ENCODE measurements at regions not wholly inside any gene's neighbourhood (a gene's known extent, or its start where the extent isn't known, plus 50 kb on each side); places are given as distances from the start of the nearest gene placed in this dataset.
A peak's percentile ranks its signal among the peaks of the same experiment; 100 is the strongest.

DNA sequence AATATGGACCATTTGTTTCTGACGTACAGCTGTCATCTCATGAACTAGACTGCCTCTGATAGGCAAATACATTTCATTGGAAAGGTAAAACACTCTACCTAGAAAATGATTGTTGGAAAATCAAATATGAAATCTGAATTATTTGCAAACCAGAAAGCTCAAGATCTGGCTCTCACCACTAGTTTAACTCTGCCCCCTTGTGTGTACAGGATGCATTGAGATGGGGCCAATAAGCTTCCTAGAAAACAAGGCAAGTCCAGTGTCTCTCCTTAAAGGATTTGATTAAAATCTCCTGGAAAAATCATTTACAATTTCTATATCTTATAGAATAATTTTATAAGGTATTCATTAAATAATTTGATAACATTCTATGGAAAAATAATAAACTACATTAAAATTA is 311.9 kb upstream of the ANKH start:
- Mint-ChIP-seq H3K36me3 (ENCODE audit: low read depth) (no peaks in the 10 kb centered on the region), H3K27ac (no peak overlapping the region), H3K9me3 (peaks cover 2% of the 10 kb centered on the region), H3K4me3 (no peak overlapping the region), H3K4me1 (no peaks in the 10 kb centered on the region), H3K27me3 (ENCODE audit: low read depth) (no peaks in the 10 kb centered on the region)
- TF ChIP-seq, protein P1, sequence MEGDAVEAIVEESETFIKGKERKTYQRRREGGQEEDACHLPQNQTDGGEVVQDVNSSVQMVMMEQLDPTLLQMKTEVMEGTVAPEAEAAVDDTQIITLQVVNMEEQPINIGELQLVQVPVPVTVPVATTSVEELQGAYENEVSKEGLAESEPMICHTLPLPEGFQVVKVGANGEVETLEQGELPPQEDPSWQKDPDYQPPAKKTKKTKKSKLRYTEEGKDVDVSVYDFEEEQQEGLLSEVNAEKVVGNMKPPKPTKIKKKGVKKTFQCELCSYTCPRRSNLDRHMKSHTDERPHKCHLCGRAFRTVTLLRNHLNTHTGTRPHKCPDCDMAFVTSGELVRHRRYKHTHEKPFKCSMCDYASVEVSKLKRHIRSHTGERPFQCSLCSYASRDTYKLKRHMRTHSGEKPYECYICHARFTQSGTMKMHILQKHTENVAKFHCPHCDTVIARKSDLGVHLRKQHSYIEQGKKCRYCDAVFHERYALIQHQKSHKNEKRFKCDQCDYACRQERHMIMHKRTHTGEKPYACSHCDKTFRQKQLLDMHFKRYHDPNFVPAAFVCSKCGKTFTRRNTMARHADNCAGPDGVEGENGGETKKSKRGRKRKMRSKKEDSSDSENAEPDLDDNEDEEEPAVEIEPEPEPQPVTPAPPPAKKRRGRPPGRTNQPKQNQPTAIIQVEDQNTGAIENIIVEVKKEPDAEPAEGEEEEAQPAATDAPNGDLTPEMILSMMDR (IDR thresholded peaks at IDR 0.05; ENCODE audit: unreplicated experiment in 3 of 3): peak in 1 of 3 experiments; percentile 17

DNA sequence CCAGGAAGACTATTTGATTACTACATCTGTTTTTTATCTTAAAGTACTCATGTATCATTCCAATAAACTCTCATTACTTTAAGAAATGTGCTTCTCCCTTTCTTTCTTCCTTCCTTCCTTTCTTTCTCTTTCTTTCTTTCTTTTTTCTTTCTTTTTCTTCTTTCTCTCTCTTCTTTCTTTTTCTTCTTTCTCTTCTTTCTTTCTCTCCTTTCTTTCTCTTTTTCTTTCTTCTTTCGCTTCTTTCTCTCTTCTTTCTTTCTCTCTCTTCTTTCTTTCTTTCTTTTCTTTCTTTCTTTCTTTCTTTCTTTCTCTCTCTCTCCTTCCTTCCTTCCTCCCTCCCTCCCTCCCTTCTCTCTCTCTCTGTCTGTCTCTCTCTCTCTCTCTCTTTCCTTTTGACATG is 298.6 kb upstream of the ANKH start:
- H3K4me1 Mint-ChIP-seq: no peaks in the 10 kb centered on the region
- no peak overlapping the region for H3K4me3 Mint-ChIP-seq
- TF ChIP-seq, protein P1 (IDR thresholded peaks at IDR 0.05; ENCODE audit: unreplicated experiment in 3 of 3): no peak
- H3K27ac Mint-ChIP-seq: no peak overlapping the region
- H3K27me3 Mint-ChIP-seq (ENCODE audit: low read depth): no peaks in the 10 kb centered on the region
- H3K9me3 Mint-ChIP-seq: peaks cover 11% of the 10 kb centered on the region
- no peaks in the 10 kb centered on the region for H3K36me3 Mint-ChIP-seq (ENCODE audit: low read depth)

DNA sequence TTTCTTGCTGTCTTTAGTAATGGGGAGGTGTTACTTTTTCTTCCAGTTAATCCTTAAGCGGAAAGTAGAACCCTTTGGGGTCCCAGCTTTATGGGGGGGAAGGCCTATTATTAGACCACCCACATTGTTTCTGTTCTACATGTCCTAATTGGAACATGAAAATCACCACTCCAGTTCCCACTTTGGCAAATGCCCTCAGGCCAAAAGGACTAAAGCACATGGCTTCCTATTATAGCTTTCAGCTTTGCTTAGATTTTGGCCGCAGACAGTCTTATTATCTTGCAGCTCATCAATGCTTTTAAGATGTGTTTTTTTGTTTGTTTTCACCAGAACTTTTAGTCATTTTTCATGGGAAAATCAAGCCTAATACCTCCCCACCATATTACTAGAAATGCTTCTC is 296.8 kb upstream of the ANKH start:
- TF ChIP-seq, protein P1 (IDR thresholded peaks at IDR 0.05; ENCODE audit: unreplicated experiment in 3 of 3): no peak
- Mint-ChIP-seq H3K9me3 (peaks cover 11% of the 10 kb centered on the region), H3K36me3 (ENCODE audit: low read depth) (no peaks in the 10 kb centered on the region), H3K27ac (no peak overlapping the region), H3K4me3 (no peak overlapping the region), H3K4me1 (no peaks in the 10 kb centered on the region), H3K27me3 (ENCODE audit: low read depth) (no peaks in the 10 kb centered on the region)

DNA sequence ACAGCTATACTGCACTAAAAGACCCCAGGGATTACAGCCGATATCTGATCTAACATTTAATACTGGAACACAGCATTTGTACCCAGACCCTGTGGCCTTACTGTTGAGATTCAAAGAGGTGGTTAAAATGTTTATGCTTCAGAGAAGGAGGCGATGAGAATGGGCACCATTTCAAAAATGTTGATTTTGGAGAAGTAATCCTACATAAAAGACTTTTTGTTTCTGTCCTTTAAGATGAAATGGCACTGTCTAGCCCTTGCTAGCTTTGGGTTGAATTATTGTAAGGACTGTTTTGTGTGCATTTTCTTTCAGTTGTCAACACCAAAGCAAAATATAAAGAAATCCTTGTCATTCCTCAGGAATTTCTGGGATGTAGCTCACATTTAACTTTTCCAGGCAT is 288.5 kb upstream of the ANKH start:
- Mint-ChIP-seq H3K36me3 (ENCODE audit: low read depth) (no peaks in the 10 kb centered on the region), H3K27ac (no peak overlapping the region), H3K4me1 (peaks cover 4% of the 10 kb centered on the region), H3K9me3 (peaks cover 5% of the 10 kb centered on the region), H3K4me3 (no peak overlapping the region), H3K27me3 (ENCODE audit: low read depth) (peaks cover 3% of the 10 kb centered on the region)
- TF ChIP-seq, protein P1 (IDR thresholded peaks at IDR 0.05; ENCODE audit: unreplicated experiment in 3 of 3): no peak

DNA sequence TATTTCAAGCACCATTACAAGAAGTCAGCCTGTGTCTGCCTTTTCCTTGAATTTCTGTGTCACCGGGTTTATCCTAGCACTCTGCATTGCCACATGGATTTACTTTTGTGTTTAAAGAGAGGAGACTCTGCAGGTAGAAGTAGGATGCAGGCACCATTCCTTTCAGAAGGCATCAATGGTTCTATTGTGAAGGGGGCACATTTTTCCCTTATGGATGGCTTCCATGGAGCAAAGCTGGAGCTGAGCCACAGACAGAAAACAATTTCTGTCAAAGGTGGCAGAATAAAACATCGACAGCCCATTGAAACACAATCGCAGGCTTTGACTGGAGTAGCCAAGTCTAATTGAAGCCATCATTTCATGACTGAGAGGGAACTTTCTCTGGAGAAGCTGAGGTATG is 288.0 kb upstream of the ANKH start:
- peaks cover 3% of the 10 kb centered on the region for H3K27me3 Mint-ChIP-seq (ENCODE audit: low read depth)
- H3K4me3 Mint-ChIP-seq: no peak overlapping the region
- H3K36me3 Mint-ChIP-seq (ENCODE audit: low read depth): no peaks in the 10 kb centered on the region
- H3K9me3 Mint-ChIP-seq: peaks cover 3% of the 10 kb centered on the region
- peaks cover 4% of the 10 kb centered on the region for H3K4me1 Mint-ChIP-seq
- TF ChIP-seq, protein P1 (IDR thresholded peaks at IDR 0.05; ENCODE audit: unreplicated experiment in 3 of 3): no peak
- no peak overlapping the region for H3K27ac Mint-ChIP-seq

DNA sequence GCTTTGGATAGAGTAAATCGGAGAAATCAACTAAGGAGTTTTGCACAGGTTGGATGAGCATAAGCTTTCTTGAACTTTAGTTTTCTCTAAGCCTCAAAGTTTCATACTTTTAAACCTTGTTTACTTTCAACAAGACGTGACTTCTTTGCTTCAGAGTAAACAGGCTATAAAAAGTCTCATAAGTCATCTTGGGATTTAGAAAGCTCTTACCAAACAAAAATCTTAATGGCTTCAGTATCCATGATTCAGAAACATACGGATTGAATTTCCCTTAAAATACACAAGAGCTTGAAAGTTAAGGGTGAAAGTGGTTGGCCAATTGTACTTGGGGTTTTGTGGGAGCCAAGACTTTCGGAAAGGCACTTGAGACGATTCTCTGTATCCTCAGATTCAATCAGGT is 270.9 kb upstream of the ANKH start:
- Mint-ChIP-seq H3K4me1 (no peaks in the 10 kb centered on the region), H3K9me3 (no peaks in the 10 kb centered on the region), H3K4me3 (no peak overlapping the region), H3K36me3 (ENCODE audit: low read depth) (no peaks in the 10 kb centered on the region), H3K27ac (no peak overlapping the region), H3K27me3 (ENCODE audit: low read depth) (no peaks in the 10 kb centered on the region)
- TF ChIP-seq, protein P1 (IDR thresholded peaks at IDR 0.05; ENCODE audit: unreplicated experiment in 3 of 3): no peak

All from nephron (organoid).